ENCODE measurements at regions not wholly inside any gene's neighbourhood (a gene's known extent, or its start where the extent isn't known, plus 50 kb on each side); places are given as distances from the start of the nearest gene placed in this dataset.

- H3K4me1 ChIP-seq (ENCODE audit: control insufficient read depth in 2 of 2, insufficient read depth in 2 of 2, low read length in 2 of 2): peaks cover 42 to 56% of the 10 kb centered on the region in 2 donors
- H3K27ac ChIP-seq (ENCODE audit: low read depth in 2 of 2, low read length in 2 of 2): no peak overlapping the region
- H3K9ac ChIP-seq (ENCODE audit: low read depth in 1 of 2, low read length in 2 of 2): no peak overlapping the region
Observed at GRCh38 chr9:127553793-127554192, 58.3 kb upstream of the STXBP1 start.

GRCh38 chr9:127554966-127555839 lies 56.9 kb upstream of the STXBP1 start:
- Histone ChIP-seq H3K4me1 (ENCODE audit: control insufficient read depth in 2 of 2, insufficient read depth in 2 of 2, low read length in 2 of 2) (peaks cover 41 to 58% of the 10 kb centered on the region in 2 donors), H3K9me3 (ENCODE audit: control insufficient read depth in 2 of 2, low read length in 2 of 2) (no peaks in the 10 kb centered on the region), H3K27ac (ENCODE audit: low read depth in 2 of 2, low read length in 2 of 2) (peak overlapping the region; percentile 72 to 77), H3K36me3 (ENCODE audit: control insufficient read depth in 2 of 2, insufficient read depth in 2 of 2, low read length in 2 of 2) (peaks cover 8 to 12% of the 10 kb centered on the region in 2 donors), H3K4me3 (ENCODE audit: low read length in 2 of 2) (no peak overlapping the region), H3K27me3 (ENCODE audit: control insufficient read depth in 2 of 2, insufficient read depth in 2 of 2, low read length in 2 of 2) (no peaks in the 10 kb centered on the region), H3K9ac (ENCODE audit: low read depth in 1 of 2, low read length in 2 of 2) (peak overlapping the region; percentile 21 to 24)

More at GRCh38 chr9:127553793-127554192, 58.3 kb upstream of the STXBP1 start:
- Histone ChIP-seq H3K27me3 (ENCODE audit: control insufficient read depth in 2 of 2, insufficient read depth in 2 of 2, low read length in 2 of 2) (no peaks in the 10 kb centered on the region), H3K36me3 (ENCODE audit: control insufficient read depth in 2 of 2, insufficient read depth in 2 of 2, low read length in 2 of 2) (peaks cover 5 to 9% of the 10 kb centered on the region in 2 donors), H3K4me3 (ENCODE audit: low read length in 2 of 2) (no peak overlapping the region), H3K9me3 (ENCODE audit: control insufficient read depth in 2 of 2, low read length in 2 of 2) (no peaks in the 10 kb centered on the region)

GRCh38 chr9:127555840-127556820 lies 55.9 kb upstream of the STXBP1 start:
- Histone ChIP-seq H3K27me3 (ENCODE audit: control insufficient read depth in 2 of 2, insufficient read depth in 2 of 2, low read length in 2 of 2) (no peaks in the 10 kb centered on the region), H3K4me1 (ENCODE audit: control insufficient read depth in 2 of 2, insufficient read depth in 2 of 2, low read length in 2 of 2) (peaks cover 40 to 53% of the 10 kb centered on the region in 2 donors), H3K36me3 (ENCODE audit: control insufficient read depth in 2 of 2, insufficient read depth in 2 of 2, low read length in 2 of 2) (peaks cover 14 to 19% of the 10 kb centered on the region in 2 donors), H3K9ac (ENCODE audit: low read depth in 1 of 2, low read length in 2 of 2) (peak overlapping the region; percentile 21 to 24), H3K4me3 (ENCODE audit: low read length in 2 of 2) (no peak overlapping the region), H3K27ac (ENCODE audit: low read depth in 2 of 2, low read length in 2 of 2) (peak overlapping the region; percentile 72 to 77), H3K9me3 (ENCODE audit: control insufficient read depth in 2 of 2, low read length in 2 of 2) (no peaks in the 10 kb centered on the region)

- peaks cover 45 to 57% of the 10 kb centered on the region in 2 donors for H3K4me1 ChIP-seq (ENCODE audit: control insufficient read depth in 2 of 2, insufficient read depth in 2 of 2, low read length in 2 of 2)
- H3K27me3 ChIP-seq (ENCODE audit: control insufficient read depth in 2 of 2, insufficient read depth in 2 of 2, low read length in 2 of 2): no peaks in the 10 kb centered on the region
- no peak overlapping the region for H3K4me3 ChIP-seq (ENCODE audit: low read length in 2 of 2)
- no peak overlapping the region for H3K9ac ChIP-seq (ENCODE audit: low read depth in 1 of 2, low read length in 2 of 2)
- peaks cover 14 to 22% of the 10 kb centered on the region in 2 donors for H3K36me3 ChIP-seq (ENCODE audit: control insufficient read depth in 2 of 2, insufficient read depth in 2 of 2, low read length in 2 of 2)
- H3K27ac ChIP-seq (ENCODE audit: low read depth in 2 of 2, low read length in 2 of 2): peak overlapping the region; percentile 1 to 77
- no peaks in the 10 kb centered on the region for H3K9me3 ChIP-seq (ENCODE audit: control insufficient read depth in 2 of 2, low read length in 2 of 2)
Observed at GRCh38 chr9:127556871-127557270, 55.2 kb upstream of the STXBP1 start.

GRCh38 chr9:127557466-127557869 lies 54.6 kb upstream of the STXBP1 start:
- H3K27me3 ChIP-seq (ENCODE audit: control insufficient read depth in 2 of 2, insufficient read depth in 2 of 2, low read length in 2 of 2): no peaks in the 10 kb centered on the region
- peaks cover 14 to 22% of the 10 kb centered on the region in 2 donors for H3K36me3 ChIP-seq (ENCODE audit: control insufficient read depth in 2 of 2, insufficient read depth in 2 of 2, low read length in 2 of 2)
- H3K4me3 ChIP-seq (ENCODE audit: low read length in 2 of 2): no peak overlapping the region
- H3K9ac ChIP-seq (ENCODE audit: low read depth in 1 of 2, low read length in 2 of 2): peak overlapping the region; percentile 39 to 47
- H3K27ac ChIP-seq (ENCODE audit: low read depth in 2 of 2, low read length in 2 of 2): peak overlapping the region; percentile 26 to 70
- peaks cover 51 to 62% of the 10 kb centered on the region in 2 donors for H3K4me1 ChIP-seq (ENCODE audit: control insufficient read depth in 2 of 2, insufficient read depth in 2 of 2, low read length in 2 of 2)
- H3K9me3 ChIP-seq (ENCODE audit: control insufficient read depth in 2 of 2, low read length in 2 of 2): no peaks in the 10 kb centered on the region

- Histone ChIP-seq H3K4me1 (ENCODE audit: control insufficient read depth in 2 of 2, insufficient read depth in 2 of 2, low read length in 2 of 2) (peaks cover 52 to 68% of the 10 kb centered on the region in 2 donors), H3K9me3 (ENCODE audit: control insufficient read depth in 2 of 2, low read length in 2 of 2) (no peaks in the 10 kb centered on the region), H3K9ac (ENCODE audit: low read depth in 1 of 2, low read length in 2 of 2) (peak overlapping the region in 1 of 2 donors; percentile 39), H3K27me3 (ENCODE audit: control insufficient read depth in 2 of 2, insufficient read depth in 2 of 2, low read length in 2 of 2) (no peaks in the 10 kb centered on the region), H3K4me3 (ENCODE audit: low read length in 2 of 2) (no peak overlapping the region), H3K36me3 (ENCODE audit: control insufficient read depth in 2 of 2, insufficient read depth in 2 of 2, low read length in 2 of 2) (peaks cover 15 to 22% of the 10 kb centered on the region in 2 donors), H3K27ac (ENCODE audit: low read depth in 2 of 2, low read length in 2 of 2) (peak overlapping the region; percentile 37 to 70)
Observed at GRCh38 chr9:127557998-127558546, 54.0 kb upstream of the STXBP1 start.

GRCh38 chr9:127558581-127559246 lies 53.4 kb upstream of the STXBP1 start:
- Histone ChIP-seq H3K4me3 (ENCODE audit: low read length in 2 of 2) (no peak overlapping the region), H3K9ac (ENCODE audit: low read depth in 1 of 2, low read length in 2 of 2) (no peak overlapping the region), H3K4me1 (ENCODE audit: control insufficient read depth in 2 of 2, insufficient read depth in 2 of 2, low read length in 2 of 2) (peaks cover 55 to 74% of the 10 kb centered on the region in 2 donors), H3K36me3 (ENCODE audit: control insufficient read depth in 2 of 2, insufficient read depth in 2 of 2, low read length in 2 of 2) (peaks cover 18 to 22% of the 10 kb centered on the region in 2 donors), H3K27ac (ENCODE audit: low read depth in 2 of 2, low read length in 2 of 2) (peak overlapping the region in 1 of 2 donors; percentile 70), H3K27me3 (ENCODE audit: control insufficient read depth in 2 of 2, insufficient read depth in 2 of 2, low read length in 2 of 2) (no peaks in the 10 kb centered on the region), H3K9me3 (ENCODE audit: control insufficient read depth in 2 of 2, low read length in 2 of 2) (no peaks in the 10 kb centered on the region)

GRCh38 chr9:127559247-127559680 lies 52.8 kb upstream of the STXBP1 start:
- H3K27me3 ChIP-seq (ENCODE audit: control insufficient read depth in 2 of 2, insufficient read depth in 2 of 2, low read length in 2 of 2): no peaks in the 10 kb centered on the region
- H3K36me3 ChIP-seq (ENCODE audit: control insufficient read depth in 2 of 2, insufficient read depth in 2 of 2, low read length in 2 of 2): peaks cover 18 to 22% of the 10 kb centered on the region in 2 donors
- H3K9ac ChIP-seq (ENCODE audit: low read depth in 1 of 2, low read length in 2 of 2): no peak overlapping the region
- H3K4me3 ChIP-seq (ENCODE audit: low read length in 2 of 2): no peak overlapping the region
- peaks cover 55 to 76% of the 10 kb centered on the region in 2 donors for H3K4me1 ChIP-seq (ENCODE audit: control insufficient read depth in 2 of 2, insufficient read depth in 2 of 2, low read length in 2 of 2)
- H3K27ac ChIP-seq (ENCODE audit: low read depth in 2 of 2, low read length in 2 of 2): no peak overlapping the region
- no peaks in the 10 kb centered on the region for H3K9me3 ChIP-seq (ENCODE audit: control insufficient read depth in 2 of 2, low read length in 2 of 2)
